RWPE1 (cell line): ENCODE measurements at regions not wholly inside any gene's neighbourhood (a gene's known extent, or its start where the extent isn't known, plus 50 kb on each side); places are given as distances from the start of the nearest gene placed in this dataset.
A peak's percentile ranks its signal among the peaks of the same experiment; 100 is the strongest.

Experiments
- CTCF ChIA-PET: fragments of 350-600 bp; sonication (Branson Sonifier 250); formaldehyde crosslinking; extraction: SDS; loops from one replicate; lab custom pipeline; 2021; lab: Yijun Ruan, JAX
- POLR2A ChIA-PET: fragments of 400-600 bp; formaldehyde crosslinking; extraction: SDS; loops from one replicate; lab custom pipeline; 2020; ENCODE audit warnings: antibody characterized with exemption; ENCODE audit not compliant: low non-redundant PET; lab: Yijun Ruan, JAX
- DNase-seq: peaks from one replicate; pipeline ENCODE4 v3.0.0; 2012; ENCODE audit warnings: low spot score
- H3K27ac ChIP-seq: fragments of 450-650 bp; 2 replicates; pipeline ENCODE4 v1.5.1; 2017
- TF ChIP-seq, protein P1 (sequence below): fragments of 450-650 bp; conservative IDR thresholded peaks from 2 replicates; pipeline ENCODE4 v1.5.1; 2017; ENCODE audit warnings: low read depth, mild to moderate bottlenecking

GRCh38 chr11:112614605-112615004 is 346.6 kb upstream of the NCAM1 start:
- H3K27ac ChIP-seq: peak overlapping the region; percentile 64
- ChIA-PET CTCF (no interaction called here), POLR2A (no interaction called here)

DNA sequence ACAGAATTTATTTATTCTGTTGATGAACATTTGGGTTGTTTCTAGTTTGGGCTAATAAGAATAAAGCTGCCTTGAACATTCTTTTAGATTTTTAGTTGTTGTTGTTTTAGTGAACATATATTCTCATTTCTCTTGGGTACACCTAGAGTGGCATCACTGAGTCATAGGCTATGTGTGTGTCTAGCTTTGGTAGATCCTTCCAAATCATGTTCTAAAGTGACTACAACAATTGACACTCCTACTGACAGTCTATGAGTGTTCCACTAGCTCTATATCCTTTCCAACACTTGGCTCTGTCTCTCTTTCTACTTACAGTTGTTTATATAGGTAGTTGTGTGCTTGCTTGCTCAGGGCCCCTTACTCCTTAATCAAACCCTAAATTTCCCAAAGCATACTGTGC is 346.0 kb upstream of the NCAM1 start:
- DNase-seq: no peak
- TF ChIP-seq, protein P1, sequence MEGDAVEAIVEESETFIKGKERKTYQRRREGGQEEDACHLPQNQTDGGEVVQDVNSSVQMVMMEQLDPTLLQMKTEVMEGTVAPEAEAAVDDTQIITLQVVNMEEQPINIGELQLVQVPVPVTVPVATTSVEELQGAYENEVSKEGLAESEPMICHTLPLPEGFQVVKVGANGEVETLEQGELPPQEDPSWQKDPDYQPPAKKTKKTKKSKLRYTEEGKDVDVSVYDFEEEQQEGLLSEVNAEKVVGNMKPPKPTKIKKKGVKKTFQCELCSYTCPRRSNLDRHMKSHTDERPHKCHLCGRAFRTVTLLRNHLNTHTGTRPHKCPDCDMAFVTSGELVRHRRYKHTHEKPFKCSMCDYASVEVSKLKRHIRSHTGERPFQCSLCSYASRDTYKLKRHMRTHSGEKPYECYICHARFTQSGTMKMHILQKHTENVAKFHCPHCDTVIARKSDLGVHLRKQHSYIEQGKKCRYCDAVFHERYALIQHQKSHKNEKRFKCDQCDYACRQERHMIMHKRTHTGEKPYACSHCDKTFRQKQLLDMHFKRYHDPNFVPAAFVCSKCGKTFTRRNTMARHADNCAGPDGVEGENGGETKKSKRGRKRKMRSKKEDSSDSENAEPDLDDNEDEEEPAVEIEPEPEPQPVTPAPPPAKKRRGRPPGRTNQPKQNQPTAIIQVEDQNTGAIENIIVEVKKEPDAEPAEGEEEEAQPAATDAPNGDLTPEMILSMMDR: no peak
- ChIA-PET CTCF (no interaction called here), POLR2A (no interaction called here)
- H3K27ac ChIP-seq: no peak overlapping the region

More at GRCh38 chr11:112614605-112615004, 346.6 kb upstream of the NCAM1 start:
- TF ChIP-seq, protein P1: no peak
- DNase-seq: peak; percentile 28

GRCh38 chr11:112615891-112616290 is 345.3 kb upstream of the NCAM1 start:
- no peak for DNase-seq
- POLR2A ChIA-PET: no interaction called here
- CTCF ChIA-PET: no interaction called here
- H3K27ac ChIP-seq: no peak overlapping the region
- TF ChIP-seq, protein P1: no peak

DNA sequence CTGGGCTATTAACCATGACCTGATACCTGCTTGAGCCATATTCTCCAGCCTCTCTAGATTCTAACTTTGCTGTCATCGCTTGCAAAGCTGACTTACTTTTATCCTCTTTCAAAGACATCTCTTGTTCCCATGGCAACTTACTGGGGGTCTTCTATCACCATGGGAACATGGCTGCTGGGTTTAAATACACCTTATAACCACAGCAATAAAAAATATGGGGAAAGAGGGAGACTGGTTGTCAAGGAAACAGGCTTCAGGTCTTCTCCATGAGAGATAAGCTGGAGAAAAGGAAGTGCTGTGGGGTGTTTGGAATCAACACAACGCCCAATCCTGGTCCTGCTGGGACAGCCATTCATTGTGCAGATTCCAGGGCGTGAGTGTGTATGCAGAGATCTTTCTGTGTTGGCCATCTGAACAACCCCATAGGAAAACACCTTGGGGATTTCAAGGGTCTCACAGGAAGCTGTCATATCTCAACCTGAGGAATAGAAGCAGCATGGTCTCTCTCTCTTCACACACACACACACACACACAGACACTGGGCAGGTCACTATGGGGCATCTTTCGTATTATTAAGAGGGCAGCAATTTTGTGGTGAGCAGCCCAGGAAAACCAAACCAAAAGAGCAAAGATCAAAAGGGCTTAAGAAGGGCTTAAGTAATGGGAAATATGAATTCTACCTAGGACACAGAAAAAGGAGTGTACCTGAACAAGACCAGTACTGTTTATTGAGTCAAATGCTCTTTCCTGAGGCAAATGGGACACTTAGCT is 344.7 kb upstream of the NCAM1 start:
- ChIA-PET POLR2A (no interaction called here), CTCF (no interaction called here)
- no peak for DNase-seq

GRCh38 chr11:112617098-112617425 is 344.2 kb upstream of the NCAM1 start:
- ChIA-PET CTCF (no interaction called here), POLR2A (no interaction called here)
- no peak overlapping the region for H3K27ac ChIP-seq
- TF ChIP-seq, protein P1: no peak
- DNase-seq: no peak

More for the DNA sequence above, 344.7 kb upstream of the NCAM1 start:
- H3K27ac ChIP-seq: no peak overlapping the region
- TF ChIP-seq, protein P1: no peak

DNA sequence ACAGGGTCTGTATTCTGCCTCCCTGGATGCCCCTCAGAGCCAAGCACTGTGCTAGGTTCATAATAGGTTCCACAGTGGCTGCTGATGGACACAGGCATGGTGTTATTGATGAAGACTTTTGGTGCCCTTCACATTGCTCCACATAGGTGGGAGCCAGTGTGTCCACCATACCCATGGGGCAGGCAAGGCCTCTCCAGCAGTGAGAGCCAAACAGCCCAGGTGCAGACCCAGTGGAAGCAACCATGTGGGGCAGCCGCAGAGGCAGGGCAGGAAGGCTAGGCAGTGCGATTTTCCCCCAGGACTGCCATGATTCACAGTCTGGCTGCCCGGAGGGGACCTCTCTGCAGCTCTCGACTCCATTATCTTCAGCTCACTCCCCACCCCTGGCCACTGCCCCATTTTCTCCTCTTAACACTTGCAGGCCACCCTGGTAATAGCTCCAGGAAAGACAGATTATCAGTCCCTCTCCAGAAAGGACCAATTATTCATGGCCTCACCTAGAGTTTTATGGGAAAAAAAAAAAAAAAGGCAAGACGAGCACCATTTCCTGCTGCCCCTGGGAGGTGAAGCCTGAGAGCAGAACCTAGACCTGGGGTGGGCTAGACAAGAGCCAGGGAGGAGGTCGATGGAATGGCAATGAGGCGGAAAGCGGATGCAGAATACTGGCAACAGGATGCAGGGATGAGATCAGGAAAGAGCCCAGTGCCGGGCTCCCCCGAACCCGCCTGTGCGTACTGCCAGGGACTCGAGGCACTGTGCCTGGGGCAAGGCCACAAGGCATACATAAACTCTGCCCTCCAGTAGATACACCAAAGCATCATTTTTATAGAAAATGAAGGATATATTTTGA is 343.0 kb upstream of the NCAM1 start:
- CTCF ChIA-PET: interaction anchor here (1.0 kb wide), 1 partner anchor 73 kb away, joined by 4 read pairs; no protein-coding TSS in a partner anchor
- TF ChIP-seq, protein P1: no peak
- POLR2A ChIA-PET: no interaction called here
- H3K27ac ChIP-seq: no peak overlapping the region
- no peak for DNase-seq
